ENCODE measurements at regions not wholly inside any gene's neighbourhood (a gene's known extent, or its start where the extent isn't known, plus 50 kb on each side); places are given as distances from the start of the nearest gene placed in this dataset.

DNA sequence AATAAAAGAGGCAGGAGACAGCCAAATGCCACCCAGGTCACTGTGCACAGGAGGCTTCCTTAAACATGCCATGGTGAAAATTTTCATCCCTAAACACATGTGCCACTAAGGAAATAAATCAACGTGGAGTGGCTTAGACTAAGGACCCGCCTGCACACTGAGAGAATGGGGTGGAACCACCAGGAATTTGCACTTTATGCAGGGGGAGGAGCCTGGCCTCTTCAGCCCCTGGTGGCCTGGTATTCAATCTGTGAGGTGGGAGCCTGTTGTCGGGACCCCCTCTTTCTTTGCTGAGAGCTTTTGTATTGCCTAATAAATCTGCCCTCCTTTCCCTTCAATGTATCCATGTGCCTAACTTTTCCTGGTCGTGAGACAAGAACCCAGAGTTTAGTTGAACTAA lies 204.6 kb upstream of the NRP1 start:
- no peak for TF ChIP-seq EP300 (IDR thresholded peaks at IDR 0.05)
- TF ChIP-seq, protein P1, sequence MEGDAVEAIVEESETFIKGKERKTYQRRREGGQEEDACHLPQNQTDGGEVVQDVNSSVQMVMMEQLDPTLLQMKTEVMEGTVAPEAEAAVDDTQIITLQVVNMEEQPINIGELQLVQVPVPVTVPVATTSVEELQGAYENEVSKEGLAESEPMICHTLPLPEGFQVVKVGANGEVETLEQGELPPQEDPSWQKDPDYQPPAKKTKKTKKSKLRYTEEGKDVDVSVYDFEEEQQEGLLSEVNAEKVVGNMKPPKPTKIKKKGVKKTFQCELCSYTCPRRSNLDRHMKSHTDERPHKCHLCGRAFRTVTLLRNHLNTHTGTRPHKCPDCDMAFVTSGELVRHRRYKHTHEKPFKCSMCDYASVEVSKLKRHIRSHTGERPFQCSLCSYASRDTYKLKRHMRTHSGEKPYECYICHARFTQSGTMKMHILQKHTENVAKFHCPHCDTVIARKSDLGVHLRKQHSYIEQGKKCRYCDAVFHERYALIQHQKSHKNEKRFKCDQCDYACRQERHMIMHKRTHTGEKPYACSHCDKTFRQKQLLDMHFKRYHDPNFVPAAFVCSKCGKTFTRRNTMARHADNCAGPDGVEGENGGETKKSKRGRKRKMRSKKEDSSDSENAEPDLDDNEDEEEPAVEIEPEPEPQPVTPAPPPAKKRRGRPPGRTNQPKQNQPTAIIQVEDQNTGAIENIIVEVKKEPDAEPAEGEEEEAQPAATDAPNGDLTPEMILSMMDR (IDR thresholded peaks at IDR 0.05) = no peak

Measured in stomach (tissue), 4 donors.